ENCODE measurements at regions not wholly inside any gene's neighbourhood (a gene's known extent, or its start where the extent isn't known, plus 50 kb on each side); places are given as distances from the start of the nearest gene placed in this dataset.

DNA sequence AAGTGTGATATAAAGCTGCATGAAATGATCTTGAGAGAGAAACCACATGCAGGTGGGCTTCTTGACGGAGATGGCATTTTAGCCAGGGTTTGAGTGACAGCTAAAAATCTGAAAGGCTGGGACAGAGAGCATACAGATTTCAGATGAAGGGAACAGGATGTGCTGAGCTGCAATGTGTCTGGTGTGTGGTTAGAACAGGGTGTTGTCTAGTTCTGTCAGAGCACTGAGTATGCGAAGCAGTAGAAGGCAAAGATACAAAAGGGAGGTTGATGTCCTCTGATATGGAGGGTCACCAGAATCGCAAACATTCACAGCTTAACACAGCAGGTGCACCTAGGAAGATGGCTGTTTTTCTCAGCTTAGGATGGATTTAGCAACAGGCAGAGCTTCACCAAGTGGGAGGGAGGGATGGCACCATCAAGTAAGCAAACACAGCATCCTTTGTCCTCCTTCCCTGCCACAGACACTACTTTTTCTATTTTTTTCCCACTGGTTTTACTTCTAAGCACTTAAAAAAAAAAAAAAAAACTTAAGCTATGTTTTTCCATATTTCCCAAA is 182.5 kb downstream of the TMX3 start:
- TF ChIP-seq CTCF (conservative IDR thresholded peaks at IDR 0.05) (no peak), EZH2 (IDR thresholded peaks at IDR 0.05; ENCODE audit: low read depth) (no peak)
